Muscle of arm (tissue), 1 donor: ENCODE measurements at regions not wholly inside any gene's neighbourhood (a gene's known extent, or its start where the extent isn't known, plus 50 kb on each side); places are given as distances from the start of the nearest gene placed in this dataset.

Experiments
- DNase-seq: peaks from one replicate; pipeline ENCODE4 v3.0.0-alpha.2; 2013

GRCh38 chr7:21361413-21362125, 66.3 kb upstream of the SP4 start:
- DNase-seq = no peak

GRCh38 chr7:21364801-21365271, 63.0 kb upstream of the SP4 start:
- no peak for DNase-seq

GRCh38 chr7:21365866-21366624, 61.8 kb upstream of the SP4 start:
- no peak for DNase-seq

GRCh38 chr7:21367081-21367480, 60.8 kb upstream of the SP4 start:
- DNase-seq = no peak

GRCh38 chr7:21367537-21367936, 60.3 kb upstream of the SP4 start:
- DNase-seq = no peak

GRCh38 chr7:21368317-21368716, 59.6 kb upstream of the SP4 start:
- no peak for DNase-seq

GRCh38 chr7:21370283-21370982, 57.5 kb upstream of the SP4 start:
- no peak for DNase-seq

- no peak for DNase-seq
Measured at GRCh38 chr7:21371360-21371759, 56.5 kb upstream of the SP4 start.

- DNase-seq = no peak
Measured at GRCh38 chr7:21373031-21373430, 54.9 kb upstream of the SP4 start.

GRCh38 chr7:21374134-21374533, 53.7 kb upstream of the SP4 start:
- no peak for DNase-seq

GRCh38 chr7:21377545-21377944, 50.3 kb upstream of the SP4 start:
- DNase-seq = no peak
